Astrocyte (in vitro differentiated cells and primary cell): ENCODE measurements at regions not wholly inside any gene's neighbourhood (a gene's known extent, or its start where the extent isn't known, plus 50 kb on each side); places are given as distances from the start of the nearest gene placed in this dataset.
"Not testable (repeated sequence)": the region's sequence is repeated elsewhere in the genome, so short reads cannot be mapped to it uniquely, and the experiment has no call there.

ENCODE experiments used
- DNase-seq: peaks from one replicate; pipeline ENCODE4 v3.0.0-alpha.2; 2010; ENCODE audit warnings: low read depth
- FAIRE-seq: peaks from 2 replicates; lab custom pipeline; 2011; peaks lifted over from hg19 to GRCh38; lab: Jason Lieb, UNC
- H2AFZ ChIP-seq: 2 replicates; pipeline ENCODE4 v1.6.0; 2012; ENCODE audit warnings: low read depth, low read length, inconsistent platforms
- H3K27ac ChIP-seq: 2 replicates; pipeline ENCODE4 v1.5.1; 2011; ENCODE audit warnings: low read depth, low read length, inconsistent platforms
- H3K27me3 ChIP-seq: 2 replicates; pipeline ENCODE4 v1.6.0; 2011; ENCODE audit warnings: low read length, inconsistent platforms; ENCODE audit not compliant: insufficient read depth
- H3K36me3 ChIP-seq: 2 replicates; pipeline ENCODE4 v1.5.1; 2011; ENCODE audit warnings: low read length, inconsistent platforms; ENCODE audit not compliant: insufficient read depth
- H3K4me1 ChIP-seq: 2 replicates; pipeline ENCODE4 v1.5.1; 2011; ENCODE audit warnings: low read length, inconsistent platforms; ENCODE audit not compliant: insufficient read depth
- H3K4me2 ChIP-seq: 2 replicates; pipeline ENCODE4 v1.6.0; 2012; ENCODE audit warnings: low read length, inconsistent platforms
- H3K4me3 ChIP-seq: 2 replicates; pipeline ENCODE4 v1.5.1; 2011; ENCODE audit warnings: low read depth, mild to moderate bottlenecking, low read length, inconsistent platforms; ENCODE audit not compliant: insufficient read depth
- H3K79me2 ChIP-seq: 2 replicates; pipeline ENCODE4 v1.6.0; 2012; ENCODE audit warnings: mild to moderate bottlenecking, low read length, inconsistent platforms; ENCODE audit not compliant: insufficient read depth
- H3K9ac ChIP-seq: 2 replicates; pipeline ENCODE4 v1.6.0; 2012; ENCODE audit warnings: mild to moderate bottlenecking, low read length, inconsistent platforms
- H3K9me3 ChIP-seq: 2 replicates; pipeline ENCODE4 v1.5.1; 2012; ENCODE audit warnings: low read depth, mild to moderate bottlenecking, low read length, inconsistent platforms; ENCODE audit not compliant: insufficient read depth
- H4K20me1 ChIP-seq: 2 replicates; pipeline ENCODE4 v1.6.0; 2012; ENCODE audit warnings: low read length, inconsistent platforms; ENCODE audit not compliant: insufficient read depth
- H3K27ac Mint-ChIP-seq: one replicate; pipeline ENCODE4 v1.8.0; 2021; ENCODE audit warnings: mild to moderate bottlenecking, mixed read lengths; ENCODE audit not compliant: unreplicated experiment
- H3K27me3 Mint-ChIP-seq: one replicate; pipeline ENCODE4 v1.8.0; 2021; ENCODE audit warnings: low read depth, mixed read lengths; ENCODE audit not compliant: unreplicated experiment
- H3K36me3 Mint-ChIP-seq: one replicate; pipeline ENCODE4 v1.8.0; 2021; ENCODE audit warnings: low read depth, mixed read lengths; ENCODE audit not compliant: unreplicated experiment
- H3K4me1 Mint-ChIP-seq: one replicate; pipeline ENCODE4 v1.8.0; 2021; ENCODE audit warnings: low read depth, mixed read lengths; ENCODE audit not compliant: unreplicated experiment
- H3K4me3 Mint-ChIP-seq: one replicate; pipeline ENCODE4 v1.8.0; 2021; ENCODE audit warnings: mild to moderate bottlenecking, moderate library complexity, mixed read lengths; ENCODE audit not compliant: unreplicated experiment
- H3K9me3 Mint-ChIP-seq: one replicate; pipeline ENCODE4 v1.8.0; 2021; ENCODE audit warnings: mild to moderate bottlenecking, mixed read lengths; ENCODE audit not compliant: unreplicated experiment
- EZH2 ChIP-seq: IDR thresholded peaks from 2 replicates; pipeline ENCODE4 v1.6.1; 2012; ENCODE audit warnings: mild to moderate bottlenecking, low read length, inconsistent platforms; ENCODE audit not compliant: insufficient read depth
- TF ChIP-seq, protein P1 (sequence below): IDR thresholded peaks from 2 replicates; pipeline ENCODE4 v1.5.1; 2011; ENCODE audit warnings: low read depth, mild to moderate bottlenecking, inconsistent platforms, low read length, moderate library complexity; ENCODE audit not compliant: insufficient read depth

- no peaks in the 10 kb centered on the region for H3K9me3 ChIP-seq
- no peak overlapping the region for H3K27ac ChIP-seq
- Mint-ChIP-seq H3K27me3 (no peaks in the 10 kb centered on the region), H3K4me1 (no peaks in the 10 kb centered on the region), H3K36me3 (no peaks in the 10 kb centered on the region), H3K9me3 (peaks cover 2% of the 10 kb centered on the region), H3K27ac (no peak overlapping the region), H3K4me3 (no peak overlapping the region)
- no peak overlapping the region for H3K4me2 ChIP-seq
- H3K4me1 ChIP-seq = no peaks in the 10 kb centered on the region
- no peaks in the 10 kb centered on the region for H3K79me2 ChIP-seq
- no peak for FAIRE-seq
- H3K4me3 ChIP-seq = no peak overlapping the region
- no peaks in the 10 kb centered on the region for H3K36me3 ChIP-seq
- H4K20me1 ChIP-seq = no peaks in the 10 kb centered on the region
- no peak overlapping the region for H2AFZ ChIP-seq
- H3K9ac ChIP-seq = no peak overlapping the region
- no peak for DNase-seq
- TF ChIP-seq EZH2 = no peak
- TF ChIP-seq, protein P1, sequence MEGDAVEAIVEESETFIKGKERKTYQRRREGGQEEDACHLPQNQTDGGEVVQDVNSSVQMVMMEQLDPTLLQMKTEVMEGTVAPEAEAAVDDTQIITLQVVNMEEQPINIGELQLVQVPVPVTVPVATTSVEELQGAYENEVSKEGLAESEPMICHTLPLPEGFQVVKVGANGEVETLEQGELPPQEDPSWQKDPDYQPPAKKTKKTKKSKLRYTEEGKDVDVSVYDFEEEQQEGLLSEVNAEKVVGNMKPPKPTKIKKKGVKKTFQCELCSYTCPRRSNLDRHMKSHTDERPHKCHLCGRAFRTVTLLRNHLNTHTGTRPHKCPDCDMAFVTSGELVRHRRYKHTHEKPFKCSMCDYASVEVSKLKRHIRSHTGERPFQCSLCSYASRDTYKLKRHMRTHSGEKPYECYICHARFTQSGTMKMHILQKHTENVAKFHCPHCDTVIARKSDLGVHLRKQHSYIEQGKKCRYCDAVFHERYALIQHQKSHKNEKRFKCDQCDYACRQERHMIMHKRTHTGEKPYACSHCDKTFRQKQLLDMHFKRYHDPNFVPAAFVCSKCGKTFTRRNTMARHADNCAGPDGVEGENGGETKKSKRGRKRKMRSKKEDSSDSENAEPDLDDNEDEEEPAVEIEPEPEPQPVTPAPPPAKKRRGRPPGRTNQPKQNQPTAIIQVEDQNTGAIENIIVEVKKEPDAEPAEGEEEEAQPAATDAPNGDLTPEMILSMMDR = no peak
- H3K27me3 ChIP-seq = no peaks in the 10 kb centered on the region
These were observed 717.8 kb downstream of the CDH18 start for GRCh38 chr5:19270153-19270552.

GRCh38 chr5:19274578-19274977, 713.4 kb downstream of the CDH18 start:
- Histone ChIP-seq H3K4me3 (no peak overlapping the region), H3K9me3 (no peaks in the 10 kb centered on the region), H3K4me2 (no peak overlapping the region), H3K79me2 (no peaks in the 10 kb centered on the region), H2AFZ (no peak overlapping the region), H4K20me1 (no peaks in the 10 kb centered on the region), H3K9ac (no peak overlapping the region), H3K27me3 (no peaks in the 10 kb centered on the region), H3K4me1 (no peaks in the 10 kb centered on the region), H3K27ac (no peak overlapping the region), H3K36me3 (no peaks in the 10 kb centered on the region)
- DNase-seq = no peak
- Mint-ChIP-seq H3K27ac (no peak overlapping the region), H3K4me3 (no peak overlapping the region), H3K9me3 (peaks cover 2% of the 10 kb centered on the region), H3K4me1 (no peaks in the 10 kb centered on the region), H3K36me3 (no peaks in the 10 kb centered on the region), H3K27me3 (no peaks in the 10 kb centered on the region)
- TF ChIP-seq, protein P1 = no peak
- TF ChIP-seq EZH2 = no peak
- FAIRE-seq = no peak

DNA sequence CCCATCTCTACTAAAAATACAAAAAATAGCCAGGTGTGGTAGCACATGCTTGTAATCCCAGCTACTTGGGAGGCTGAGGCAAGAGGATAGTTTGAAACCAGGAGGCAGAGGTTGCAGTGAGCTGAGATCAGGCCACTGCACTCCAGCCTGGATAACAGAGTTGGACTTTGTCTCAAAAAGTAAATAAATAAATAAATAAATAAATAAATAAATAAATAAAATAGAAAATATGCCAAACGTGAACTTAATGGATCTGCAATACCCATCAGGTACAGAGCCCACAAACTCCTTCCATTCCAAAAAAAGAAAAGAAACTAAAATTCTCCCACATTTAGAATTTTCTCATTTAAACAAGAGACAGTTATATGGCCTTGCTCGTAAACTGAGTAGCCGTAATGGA, 702.7 kb downstream of the CDH18 start:
- H3K27ac ChIP-seq = no peak overlapping the region
- H3K4me1 ChIP-seq = no peaks in the 10 kb centered on the region
- FAIRE-seq (no peak), DNase-seq (no peak)
- no peaks in the 10 kb centered on the region for H4K20me1 ChIP-seq
- no peaks in the 10 kb centered on the region for H3K27me3 ChIP-seq
- no peaks in the 10 kb centered on the region for H3K36me3 ChIP-seq
- no peaks in the 10 kb centered on the region for H3K36me3 Mint-ChIP-seq
- H3K9me3 Mint-ChIP-seq = peaks cover 5% of the 10 kb centered on the region
- H3K27ac Mint-ChIP-seq = no peak overlapping the region
- H3K4me1 Mint-ChIP-seq = no peaks in the 10 kb centered on the region
- H3K4me3 ChIP-seq = no peak overlapping the region
- no peaks in the 10 kb centered on the region for H3K79me2 ChIP-seq
- no peak overlapping the region for H3K4me3 Mint-ChIP-seq
- no peak for TF ChIP-seq EZH2
- TF ChIP-seq, protein P1 = no peak
- no peaks in the 10 kb centered on the region for H3K9me3 ChIP-seq
- no peak overlapping the region for H3K9ac ChIP-seq
- no peaks in the 10 kb centered on the region for H3K27me3 Mint-ChIP-seq
- no peak overlapping the region for H3K4me2 ChIP-seq
- no peak overlapping the region for H2AFZ ChIP-seq

DNA sequence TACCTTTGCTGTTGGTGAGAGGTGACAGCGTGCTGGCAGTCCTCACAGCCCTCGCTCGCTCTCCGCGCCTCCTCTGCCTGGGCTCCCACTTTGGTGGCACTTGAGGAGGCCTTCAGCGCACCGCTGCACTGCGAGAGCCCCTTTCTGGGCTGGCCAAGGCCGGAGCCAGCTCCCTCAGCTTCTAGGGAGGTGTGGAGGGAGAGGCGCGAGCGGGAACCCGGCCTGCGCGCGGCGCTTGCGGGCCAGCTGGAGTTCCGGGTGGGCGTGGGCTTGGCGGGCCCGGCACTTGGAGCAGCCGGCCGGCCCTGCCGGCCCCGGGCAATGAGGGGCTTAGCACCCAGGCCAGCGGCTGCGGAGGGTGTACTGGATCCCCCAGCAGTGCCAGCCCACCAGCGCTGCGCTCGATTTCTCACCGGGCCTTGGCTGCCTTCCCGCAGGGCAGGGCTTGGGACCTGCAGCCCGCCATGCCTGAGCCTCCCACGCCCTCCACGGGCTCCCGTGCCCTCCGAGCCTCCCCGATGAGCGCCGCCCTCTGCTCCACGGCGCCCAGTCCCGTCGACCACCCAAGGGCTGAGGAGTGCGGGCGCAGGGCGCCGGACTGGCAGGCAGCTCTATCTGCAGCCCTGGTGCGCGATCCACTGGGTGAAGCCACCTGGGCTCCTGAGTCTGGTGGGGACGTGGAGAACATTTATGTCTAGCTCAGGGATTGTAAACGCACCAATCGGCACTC, 700.3 kb downstream of the CDH18 start:
- not testable (repeated sequence) for H3K9me3 ChIP-seq, H3K27ac ChIP-seq, H3K9ac ChIP-seq, FAIRE-seq, H3K27me3 ChIP-seq, H3K27ac Mint-ChIP-seq, H3K4me2 ChIP-seq, H3K4me3 Mint-ChIP-seq, H3K79me2 ChIP-seq, H3K4me1 Mint-ChIP-seq, H3K4me1 ChIP-seq, H3K27me3 Mint-ChIP-seq, DNase-seq, H3K36me3 Mint-ChIP-seq, H4K20me1 ChIP-seq, H2AFZ ChIP-seq, H3K9me3 Mint-ChIP-seq, H3K4me3 ChIP-seq, H3K36me3 ChIP-seq
